ENCODE measurements at regions not wholly inside any gene's neighbourhood (a gene's known extent, or its start where the extent isn't known, plus 50 kb on each side); places are given as distances from the start of the nearest gene placed in this dataset.
A peak's percentile ranks its signal among the peaks of the same experiment; 100 is the strongest.

- no peak for DNase-seq
Measured at GRCh38 chr22:49204599-49205482, 622.8 kb downstream of the BRD1 start.

DNA sequence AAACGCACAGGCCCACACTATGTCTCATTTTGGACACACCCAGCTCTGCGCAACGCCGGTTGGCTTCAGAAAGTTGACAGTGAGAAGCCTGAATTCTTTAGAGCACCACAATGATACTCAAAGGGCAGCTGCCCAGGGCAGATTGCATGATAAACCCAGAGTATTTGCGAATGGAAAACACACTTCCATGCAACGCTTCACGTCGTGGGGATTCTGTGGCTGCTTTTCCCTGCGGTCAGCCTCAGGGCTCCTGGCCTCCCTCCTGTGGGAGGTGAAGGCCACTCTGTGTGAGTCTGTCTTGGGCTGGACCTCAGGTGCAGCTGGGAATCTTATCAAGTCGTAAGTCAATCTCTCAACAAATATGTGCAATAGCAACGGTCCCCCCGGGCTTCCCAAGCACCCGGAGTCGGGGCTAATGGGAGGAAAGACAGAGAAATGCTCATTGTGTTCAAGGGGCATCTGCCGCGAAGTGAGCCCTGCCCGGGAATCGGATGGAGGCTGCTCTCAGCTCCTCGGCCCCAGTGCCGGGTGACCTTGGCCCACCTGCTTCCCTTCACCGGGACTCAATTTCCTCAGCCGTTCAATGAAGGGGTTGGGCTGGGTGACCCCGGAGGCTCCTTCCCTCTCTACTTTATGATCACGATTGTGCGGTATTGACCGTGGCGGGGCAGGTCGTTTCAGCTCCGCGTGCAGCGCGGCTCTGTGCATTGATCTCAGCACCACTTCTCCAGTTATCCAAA is 623.6 kb downstream of the BRD1 start:
- DNase-seq: no peak

DNA sequence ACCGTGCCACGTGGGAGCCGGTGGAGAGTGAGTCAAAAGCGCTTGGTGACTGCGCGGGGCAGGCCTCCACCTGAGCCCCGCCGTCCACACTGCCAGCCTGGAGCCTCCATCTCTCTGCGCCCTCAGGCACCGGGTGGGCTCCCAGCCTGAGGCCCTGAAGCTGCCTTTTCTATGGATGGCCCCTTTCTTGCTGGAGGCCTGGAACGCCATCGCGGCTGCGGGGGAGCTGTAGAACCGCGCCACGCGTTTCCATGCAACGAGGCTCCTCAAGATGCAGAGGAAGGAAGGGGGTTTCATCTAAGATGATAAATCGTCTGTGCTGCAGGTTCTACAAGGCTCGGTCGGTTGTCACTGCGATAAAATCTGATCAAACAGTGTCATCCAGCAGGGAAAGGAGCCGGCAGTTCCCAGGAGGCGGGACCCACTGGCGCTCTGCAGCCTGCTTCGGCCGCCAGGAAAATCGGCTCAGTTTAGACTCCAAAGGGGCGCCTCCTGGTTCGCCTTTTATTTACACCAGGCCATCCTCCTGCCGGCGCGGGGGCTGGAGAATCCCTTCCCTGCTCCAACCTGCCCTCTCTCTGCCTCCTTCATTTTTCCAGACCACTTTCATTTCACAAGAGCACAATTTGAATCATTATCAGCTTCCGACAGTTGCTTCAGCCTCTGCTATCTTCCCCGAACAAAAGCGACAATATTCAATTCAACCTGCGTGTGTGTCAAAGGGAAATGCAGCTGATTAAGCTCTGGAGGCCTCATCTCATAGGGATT is 624.4 kb downstream of the BRD1 start:
- no peak for DNase-seq

DNA sequence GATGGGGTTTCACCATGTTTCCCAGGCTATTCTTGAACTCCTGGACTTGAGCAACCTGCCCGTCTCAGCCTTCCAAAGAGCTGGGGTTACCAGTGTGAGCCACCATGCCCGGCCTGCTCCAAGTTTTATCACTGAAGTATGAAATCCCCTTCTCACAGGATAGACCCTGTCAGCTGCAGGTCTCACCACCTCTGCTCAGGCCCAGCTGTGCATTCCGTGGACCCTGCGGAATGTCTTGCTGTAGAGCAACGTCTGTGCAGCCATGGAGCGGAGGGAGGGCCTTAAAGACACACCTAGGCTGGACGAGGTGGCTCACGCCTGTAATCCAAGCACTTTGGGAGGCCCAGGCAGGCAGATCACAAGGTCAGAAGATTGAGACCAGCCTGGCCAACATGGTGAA is 625.4 kb downstream of the BRD1 start:
- DNase-seq: no peak

GRCh38 chr22:49201046-49201970 is 626.4 kb downstream of the BRD1 start:
- DNase-seq: no peak

DNA sequence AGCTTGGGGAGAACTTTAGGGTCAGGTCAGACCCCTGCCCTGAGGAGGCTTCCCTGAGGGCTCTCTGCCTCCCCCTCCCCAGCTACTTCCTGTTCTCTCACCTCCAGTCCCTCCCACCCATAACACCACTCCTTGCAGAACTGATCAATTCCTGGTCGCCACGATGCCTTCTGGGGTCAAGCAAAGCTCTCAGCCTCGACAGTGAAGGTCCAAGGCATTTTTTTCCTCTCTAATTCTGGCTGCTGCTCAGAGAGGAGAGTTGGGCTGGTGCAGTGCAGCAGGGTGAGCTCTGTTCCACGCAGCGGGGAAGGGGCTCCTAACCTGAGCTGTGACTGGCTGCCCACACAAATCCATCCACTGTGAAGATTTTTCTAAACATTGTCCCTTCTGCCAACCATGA is 628.4 kb downstream of the BRD1 start:
- DNase-seq: no peak

GRCh38 chr22:49198705-49199084 is 629.0 kb downstream of the BRD1 start:
- DNase-seq: no peak

- DNase-seq: no peak
Measured at GRCh38 chr22:49197986-49198704, 629.5 kb downstream of the BRD1 start.

DNA sequence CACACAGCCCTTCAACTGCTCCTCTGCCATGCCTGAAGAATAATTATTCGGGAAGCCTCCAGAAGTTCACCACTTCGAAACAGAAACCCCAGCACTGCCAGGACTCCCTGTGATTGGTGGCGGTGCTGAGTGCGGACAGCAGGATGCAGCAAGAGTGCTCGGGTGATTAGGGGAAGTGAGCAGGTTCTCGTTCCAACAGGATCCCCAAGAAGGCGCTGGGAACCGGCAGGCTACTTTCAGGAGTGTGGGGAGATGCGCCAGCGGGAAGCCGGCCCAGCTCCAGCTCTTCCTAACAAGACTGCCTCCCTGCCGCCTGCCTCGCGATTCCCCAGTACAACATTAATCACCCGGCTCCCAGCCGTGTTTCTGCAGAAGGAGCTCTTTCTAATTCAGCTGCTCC is 630.2 kb downstream of the BRD1 start:
- DNase-seq: peak in 15 of 56 donors; percentile 5 to 52 (median 21)

- no peak for DNase-seq
Measured at GRCh38 chr22:49196046-49196511, 631.6 kb downstream of the BRD1 start.

DNA sequence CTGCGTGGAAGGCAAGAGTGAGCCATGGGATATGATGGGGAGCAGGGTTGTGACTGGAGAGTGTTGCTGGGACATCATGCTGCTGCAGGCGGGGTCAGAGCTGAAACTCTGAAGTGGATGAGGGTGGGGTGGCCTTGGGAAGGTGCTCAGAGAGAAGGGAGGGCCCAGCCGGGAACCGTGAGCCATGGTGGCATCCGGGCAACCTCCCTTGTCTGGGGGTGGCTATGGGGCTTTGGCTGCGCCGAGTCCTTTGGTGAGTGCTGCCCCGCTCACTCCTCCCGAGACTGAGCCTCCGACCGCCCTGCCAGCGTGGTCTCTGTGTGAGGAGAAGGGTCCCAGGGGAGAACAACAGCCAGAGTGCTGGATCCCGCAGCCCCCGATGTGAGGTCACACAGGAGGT is 632.0 kb downstream of the BRD1 start:
- no peak for DNase-seq

GRCh38 chr22:49193901-49194465 is 633.7 kb downstream of the BRD1 start:
- DNase-seq: no peak

- no peak for DNase-seq
Measured at GRCh38 chr22:49193348-49193747, 634.3 kb downstream of the BRD1 start.

GRCh38 chr22:49192857-49193250 is 634.8 kb downstream of the BRD1 start:
- no peak for DNase-seq

GRCh38 chr22:49192180-49192856 is 635.4 kb downstream of the BRD1 start:
- no peak for DNase-seq

DNA sequence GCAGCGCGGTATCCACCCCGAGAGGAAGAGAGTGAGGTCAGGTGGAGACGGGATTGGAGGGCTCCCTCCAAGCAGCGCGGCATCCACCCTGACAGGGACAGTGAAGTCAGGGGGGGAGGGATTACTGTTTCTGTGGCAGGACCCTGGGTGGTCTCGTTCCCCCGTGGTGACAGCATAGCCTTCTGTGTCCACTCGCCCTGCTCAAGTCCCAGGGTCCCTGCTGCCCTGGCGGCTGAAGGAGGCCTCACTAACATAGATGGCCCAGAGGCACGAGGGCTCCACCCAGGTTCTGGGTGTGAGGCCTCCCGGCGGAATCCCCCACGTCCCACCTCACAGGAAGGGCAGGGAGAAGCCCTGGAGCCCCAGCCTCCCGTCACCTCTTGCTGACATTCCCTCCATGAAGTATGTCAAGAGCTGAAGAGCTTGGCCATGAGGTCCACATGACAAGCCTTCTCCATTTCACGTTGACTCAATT is 636.1 kb downstream of the BRD1 start:
- no peak for DNase-seq

DNA sequence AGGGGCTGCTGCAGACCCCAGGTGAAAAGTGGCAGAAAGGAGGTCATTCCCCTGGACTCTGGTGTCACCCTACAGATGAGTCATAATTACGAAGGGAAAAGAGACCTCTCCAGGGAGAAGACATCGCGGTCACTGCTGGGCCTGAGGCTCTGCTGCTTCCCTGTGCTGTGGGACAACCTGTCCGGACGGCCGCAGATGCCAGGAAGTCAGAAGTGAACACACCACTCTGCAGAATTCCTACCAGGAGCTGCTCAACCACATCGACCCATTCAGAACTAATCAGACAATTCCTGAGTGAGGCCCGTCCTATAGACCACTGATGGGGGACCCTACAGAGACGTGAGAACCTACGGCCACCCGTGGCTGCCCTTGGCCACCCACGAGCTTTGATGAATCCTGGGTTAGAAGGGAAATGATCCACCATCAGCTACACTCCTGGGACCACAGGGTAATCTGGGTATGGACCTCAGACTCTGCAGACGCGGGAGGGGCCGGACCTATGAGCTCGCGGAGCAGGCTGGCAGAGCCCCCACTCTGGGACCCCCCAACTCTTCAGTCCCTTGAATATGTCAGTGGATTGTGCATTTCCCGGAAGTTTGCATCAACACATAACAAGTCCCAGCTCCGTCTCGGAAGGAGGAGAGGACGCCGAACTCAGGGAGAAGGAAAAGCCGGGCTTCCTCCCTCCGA is 636.7 kb downstream of the BRD1 start:
- no peak for DNase-seq

DNA sequence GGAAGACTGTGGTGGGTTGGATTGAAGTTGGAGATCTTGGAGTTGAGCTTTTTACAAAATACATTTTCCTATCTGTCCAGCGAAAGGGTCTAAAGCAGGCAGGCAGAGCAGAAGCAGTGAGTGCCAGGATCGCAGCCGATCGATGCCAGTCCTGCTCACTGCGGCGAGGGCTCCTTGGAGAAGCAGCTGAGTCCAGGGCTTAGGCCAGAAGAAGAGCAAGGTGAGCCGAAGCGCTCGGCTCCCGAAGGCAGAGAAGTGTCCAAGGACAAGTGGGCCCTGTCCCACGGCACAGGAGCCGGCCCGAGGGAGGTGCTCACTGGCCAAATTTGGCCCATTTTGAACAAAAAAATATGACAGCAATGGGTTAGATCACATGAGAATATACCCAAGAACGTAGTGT is 637.8 kb downstream of the BRD1 start:
- DNase-seq: no peak
